GM19438 (cell line): ENCODE measurements at regions not wholly inside any gene's neighbourhood (a gene's known extent, or its start where the extent isn't known, plus 50 kb on each side); places are given as distances from the start of the nearest gene placed in this dataset.
A peak's percentile ranks its signal among the peaks of the same experiment; 100 is the strongest.

Experiments used
- ATAC-seq: cut with Tn5 transposase; IDR thresholded peaks from one replicate; pipeline ENCODE4 v1.9.1; 2021; ENCODE audit warnings: low read depth; ENCODE audit not compliant: unreplicated experiment

DNA sequence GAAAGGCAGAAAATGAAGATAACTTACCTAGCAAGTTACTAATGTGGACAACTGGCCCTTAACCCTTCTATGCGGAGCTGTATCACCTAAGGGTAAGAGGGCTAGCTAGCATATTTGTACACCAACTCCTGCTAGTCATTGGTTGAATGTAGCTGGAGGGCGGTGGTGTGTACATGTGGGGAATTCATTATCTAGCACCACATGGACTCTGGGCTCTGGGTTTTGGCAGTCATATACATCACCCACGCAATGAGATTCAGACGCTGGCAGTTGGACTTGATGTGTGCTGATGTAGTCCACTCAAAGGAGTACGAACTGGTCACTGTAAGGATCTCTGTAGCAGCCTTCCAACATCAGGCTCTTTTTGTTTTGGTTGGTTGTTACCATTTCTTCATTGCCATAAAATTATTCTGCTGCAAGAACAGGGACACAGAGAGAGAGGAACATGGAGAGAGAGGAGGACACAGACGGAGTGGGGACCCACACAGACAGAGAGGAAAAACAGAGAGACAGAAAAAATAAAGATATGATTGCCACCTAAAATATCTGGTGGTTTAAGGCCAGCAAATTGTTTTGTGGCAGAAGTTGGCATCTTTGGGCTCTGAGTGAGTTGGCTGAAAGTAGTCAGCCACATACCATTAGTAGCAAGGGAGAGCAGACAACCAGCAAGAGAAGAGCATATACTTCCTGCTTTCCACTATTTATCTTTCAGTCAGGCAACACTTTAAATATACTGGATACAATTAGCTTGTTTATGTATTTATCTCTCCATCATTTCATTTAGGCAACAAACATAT, 76.7 kb upstream of the MTPN start:
- no peak for ATAC-seq

DNA sequence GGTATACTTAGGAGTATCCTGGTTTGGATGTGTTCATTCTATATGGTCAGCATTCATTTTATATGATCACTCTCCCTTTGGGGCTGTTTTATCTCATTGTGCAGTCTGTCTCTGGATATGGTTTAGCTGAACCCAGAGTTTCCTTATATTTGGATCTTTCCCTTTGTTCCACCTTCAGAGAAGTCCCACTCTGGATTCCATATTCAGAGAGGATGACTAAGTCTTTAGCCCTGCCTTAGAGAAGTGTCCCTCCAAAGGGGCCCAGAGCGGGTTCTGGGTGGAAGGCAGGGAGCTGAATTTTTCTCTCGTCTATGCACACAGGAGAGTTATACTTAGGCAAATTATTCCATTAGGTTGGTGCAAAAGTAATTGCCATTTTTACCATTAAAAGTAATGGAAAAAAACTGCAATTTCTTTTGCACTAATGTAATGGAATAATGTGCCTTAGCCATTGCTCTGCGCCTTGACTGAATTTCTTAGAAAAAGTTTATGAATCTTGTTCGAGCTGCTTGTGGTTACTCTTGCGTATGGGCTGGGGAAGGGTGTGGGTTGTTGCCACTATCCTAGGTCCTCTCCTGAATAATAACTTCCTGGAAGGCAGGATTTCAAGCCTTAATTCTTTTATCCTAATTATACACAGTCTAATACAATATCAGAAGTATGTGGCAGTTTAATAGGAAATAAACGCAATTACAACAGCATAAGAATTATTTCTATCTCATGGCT, 74.2 kb upstream of the MTPN start:
- no peak for ATAC-seq

DNA sequence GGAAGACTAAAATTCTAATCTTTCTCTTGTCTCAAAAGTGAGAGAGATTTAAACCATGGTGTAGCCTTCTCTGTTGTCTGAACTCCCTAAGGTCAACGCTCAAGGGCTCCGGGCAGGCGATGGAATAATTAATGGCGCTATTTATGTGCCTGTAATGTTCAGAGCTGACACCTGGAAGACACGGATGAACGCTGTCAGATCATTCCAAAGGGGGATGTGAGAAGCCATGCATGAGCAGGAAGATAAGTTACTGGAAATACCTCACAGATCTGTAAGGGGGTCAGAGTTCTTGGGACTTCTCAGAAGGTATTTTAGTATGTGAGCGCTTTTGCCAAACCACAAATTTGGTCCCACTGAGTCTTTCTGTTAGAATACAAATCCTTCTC, 73.3 kb upstream of the MTPN start:
- no peak for ATAC-seq

DNA sequence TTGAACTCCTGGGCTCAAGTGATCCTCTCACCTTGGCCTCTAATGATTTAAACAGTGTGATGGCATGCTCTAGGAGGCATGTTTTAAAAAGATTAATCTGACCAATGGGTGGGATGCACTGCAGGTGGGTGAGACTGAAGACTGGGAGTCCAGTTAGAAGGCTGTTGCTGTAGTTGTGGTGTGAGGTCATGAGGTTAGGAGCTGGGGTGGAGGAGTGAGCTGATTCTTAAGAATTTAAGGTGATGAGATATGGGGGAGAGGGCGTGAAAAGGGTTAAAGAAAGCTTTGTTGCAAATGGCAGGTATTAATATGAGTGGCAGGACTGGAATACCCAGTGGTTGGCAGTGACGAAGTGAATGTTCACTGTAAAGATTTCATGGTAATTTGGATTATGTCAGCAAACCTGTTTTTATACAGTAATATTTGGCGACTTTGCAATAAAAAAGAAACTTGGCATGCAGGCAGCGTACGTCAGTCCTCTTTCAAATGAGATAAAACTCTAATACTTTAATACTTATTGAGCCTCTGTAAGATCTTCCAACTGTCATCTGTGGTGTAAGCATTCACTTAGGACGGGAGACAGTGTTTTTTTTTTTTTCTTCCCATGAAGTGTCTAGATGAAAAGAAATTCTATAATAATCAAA, 72.8 kb upstream of the MTPN start:
- ATAC-seq = no peak

DNA sequence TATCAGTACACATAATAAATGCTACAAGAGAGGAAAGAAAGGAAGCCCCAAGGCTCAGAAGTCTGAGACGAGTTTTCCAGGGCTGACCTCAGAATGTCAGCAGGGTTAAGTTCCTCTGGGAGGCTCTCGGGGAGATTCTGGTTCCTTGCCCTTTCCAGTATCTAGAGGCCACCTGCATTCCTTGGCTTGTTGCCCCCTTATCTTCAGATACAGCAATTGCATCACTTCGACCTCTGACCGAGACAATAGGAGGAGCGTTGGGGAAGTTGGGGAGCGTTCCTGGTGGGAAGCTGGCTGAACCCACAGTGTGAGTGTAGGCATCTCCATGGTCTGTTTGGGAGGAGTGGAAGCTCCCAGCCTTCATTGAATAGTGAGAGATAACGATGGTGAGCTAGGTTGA, 72.0 kb upstream of the MTPN start:
- no peak for ATAC-seq

DNA sequence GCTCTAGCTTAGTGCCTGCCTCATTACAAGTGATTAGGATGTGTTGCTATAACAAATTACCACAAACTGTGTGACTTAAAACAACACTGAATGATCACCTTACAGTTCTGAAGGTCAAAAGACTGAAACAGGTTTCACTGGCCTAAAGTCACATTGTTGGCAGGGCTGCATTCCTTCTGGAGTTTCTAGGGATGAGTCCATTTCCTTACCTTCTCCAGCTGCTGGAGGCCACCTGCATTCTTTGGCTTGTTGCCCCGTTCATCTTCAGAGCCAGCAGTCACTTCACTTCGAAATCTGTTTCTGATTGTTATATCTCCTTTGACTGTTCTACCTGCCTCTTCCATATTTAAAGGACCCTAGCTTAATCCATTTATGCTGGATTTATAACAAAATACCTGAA, 69.4 kb upstream of the MTPN start:
- ATAC-seq = no peak

- no peak for ATAC-seq
Observed at GRCh38 chr7:136045992-136046391, 68.8 kb upstream of the MTPN start.

DNA sequence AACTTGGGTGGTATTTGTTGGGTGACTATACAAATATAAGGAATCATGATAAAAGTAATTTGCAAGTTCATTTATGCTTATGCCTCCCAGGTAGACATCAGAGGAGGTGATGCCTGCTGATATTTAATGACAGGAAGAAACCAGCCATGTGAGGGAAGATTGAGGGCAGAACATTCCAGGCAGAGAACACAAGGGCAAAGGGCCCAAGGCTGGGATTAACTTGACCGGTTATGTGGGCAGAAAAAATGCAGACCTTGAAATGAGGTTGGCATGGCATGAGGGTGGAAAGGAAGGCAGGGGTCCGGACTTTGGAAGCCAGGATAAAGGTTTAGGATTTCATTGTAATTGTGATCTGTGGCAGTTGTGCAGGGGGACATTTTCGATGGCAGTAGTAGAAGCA, 68.0 kb upstream of the MTPN start:
- no peak for ATAC-seq

DNA sequence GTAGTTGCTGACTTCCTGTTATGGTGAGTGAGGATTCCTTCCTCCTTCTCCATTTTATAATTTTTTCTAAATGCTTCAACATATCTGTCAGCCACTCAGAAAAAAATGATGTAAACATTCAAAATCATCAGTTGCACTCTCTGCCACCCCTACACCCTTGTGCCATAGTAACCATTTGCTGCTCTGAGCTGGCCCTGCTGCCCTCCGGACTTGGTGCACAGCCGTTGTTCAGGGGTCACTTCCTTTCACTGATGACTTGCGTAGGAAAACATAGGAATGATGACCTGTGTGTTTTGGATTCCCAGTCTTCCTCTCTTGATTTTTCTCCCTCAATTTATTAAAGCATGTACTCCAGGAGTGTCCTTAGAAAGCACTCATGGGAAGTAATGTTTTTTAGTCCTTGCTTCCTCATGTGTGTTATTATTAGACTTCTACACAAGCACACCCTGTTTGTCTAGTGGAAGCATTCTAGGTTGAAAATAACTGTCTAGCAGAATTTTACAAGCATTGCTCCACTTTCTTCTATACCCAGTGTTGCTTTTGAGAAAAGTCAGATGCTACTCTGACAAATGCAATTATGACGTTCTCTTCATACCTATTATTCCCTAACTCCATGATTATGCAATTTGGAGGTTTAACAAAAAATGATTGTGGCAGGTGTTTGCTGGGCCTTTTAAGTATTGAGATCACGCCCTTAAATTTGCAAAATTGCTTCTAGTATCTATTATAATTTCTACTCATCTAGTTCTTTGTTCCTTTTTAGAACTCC, 62.6 kb upstream of the MTPN start:
- no peak for ATAC-seq

DNA sequence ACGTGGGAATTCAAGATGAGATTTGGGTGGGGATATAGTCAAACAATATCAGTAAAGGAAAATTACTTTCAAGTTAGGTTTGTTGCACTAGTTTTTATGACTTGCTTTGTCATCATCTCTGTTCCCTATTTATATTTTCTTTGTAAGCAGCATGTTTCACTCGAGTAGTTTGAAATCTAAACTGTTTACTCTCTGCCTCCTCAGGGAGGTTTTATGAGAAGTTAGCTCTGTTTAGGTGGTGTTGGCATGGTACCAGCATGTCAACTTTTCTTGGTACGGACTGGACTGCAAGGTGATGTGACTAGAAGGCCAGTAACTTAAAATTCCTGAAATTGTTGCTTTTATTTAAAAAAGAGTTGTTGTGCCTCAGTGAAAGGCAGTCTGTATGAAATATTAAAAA, 59.2 kb upstream of the MTPN start:
- ATAC-seq = no peak

GRCh38 chr7:136034132-136034531, 57.0 kb upstream of the MTPN start:
- ATAC-seq = no peak

DNA sequence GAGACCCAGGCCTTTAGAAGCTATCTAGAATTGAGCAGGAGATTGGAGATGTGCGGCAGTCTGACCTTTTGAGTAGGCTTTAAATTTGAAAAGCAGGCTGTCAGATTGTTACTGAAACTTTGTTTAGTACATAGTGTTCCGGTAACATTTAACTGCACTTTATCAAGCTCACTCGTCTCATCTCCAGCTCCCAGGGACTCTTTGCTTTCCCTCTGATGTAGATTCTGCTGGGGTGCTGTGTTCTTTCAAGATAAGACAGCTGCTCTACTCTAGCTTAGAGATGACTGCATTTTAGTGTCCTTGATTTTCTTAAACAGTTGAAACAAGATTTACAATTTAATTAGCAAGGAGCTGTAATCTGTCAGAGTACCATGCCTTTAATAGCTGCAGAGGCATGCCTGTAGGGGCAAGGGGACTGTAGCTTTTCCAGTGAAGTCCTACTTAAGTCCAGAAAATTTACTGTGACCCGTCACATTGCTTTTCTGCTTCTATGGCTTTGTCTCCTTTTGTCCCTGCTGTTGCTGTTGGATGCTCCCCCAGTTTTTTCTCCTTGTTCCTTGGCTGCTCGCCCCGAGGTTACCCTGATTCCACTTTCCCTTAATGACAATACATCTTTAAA, 56.4 kb upstream of the MTPN start:
- no peak for ATAC-seq

- ATAC-seq = peak; percentile 78
Observed at GRCh38 chr7:136030867-136031318, 53.7 kb upstream of the MTPN start.

DNA sequence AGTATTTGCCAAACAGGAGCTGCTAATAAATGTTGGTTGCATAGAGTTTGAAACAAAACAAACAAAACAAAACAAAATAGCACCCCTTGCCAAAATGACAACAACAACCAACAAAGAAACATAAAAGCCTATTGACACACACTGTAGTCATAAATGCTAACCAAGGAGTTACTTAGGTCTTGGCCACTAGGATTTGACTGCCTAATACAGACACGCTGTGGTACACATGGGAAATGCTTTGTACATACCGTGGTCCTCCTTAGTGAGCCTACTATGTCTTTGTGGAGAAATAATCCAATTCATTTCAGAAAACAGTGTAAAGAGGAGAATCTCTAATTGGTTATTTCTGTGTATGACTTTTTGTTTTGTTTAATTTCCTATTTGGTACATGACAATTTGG, 53.2 kb upstream of the MTPN start:
- ATAC-seq = peak; percentile 21

DNA sequence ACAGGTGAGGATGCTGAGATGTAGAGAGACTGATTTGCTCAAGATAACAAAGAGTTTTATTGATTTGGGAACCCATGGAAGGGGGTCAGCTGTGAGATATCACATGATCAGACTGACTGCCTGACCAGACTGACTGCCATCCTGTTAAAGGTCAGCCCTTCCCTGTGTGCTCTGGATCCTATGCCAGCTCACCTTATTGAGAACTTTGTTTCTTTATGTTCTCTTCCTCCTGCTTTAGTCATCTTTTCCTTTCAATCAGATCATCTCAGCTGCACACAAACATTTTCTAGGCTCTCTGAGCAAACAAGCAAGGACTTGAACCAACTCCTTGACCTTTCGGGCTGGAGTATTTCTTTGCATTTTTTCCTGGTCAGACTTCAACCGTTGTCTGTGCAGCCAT, 50.0 kb upstream of the MTPN start:
- ATAC-seq = no peak
